Erythroblast (primary cell): ENCODE measurements at regions not wholly inside any gene's neighbourhood (a gene's known extent, or its start where the extent isn't known, plus 50 kb on each side); places are given as distances from the start of the nearest gene placed in this dataset.

Experiments
- DNase-seq, 2 experiments: peaks; one replicate each; lab custom pipeline; 2025; lab: John Stamatoyannopoulos, UW
- GATA1 ChIP-seq: IDR thresholded peaks from 2 replicates; pipeline ENCODE4 v1.6.1; 2011; ENCODE audit warnings: low read depth, mild to moderate bottlenecking, control low read depth, low read length, moderate library complexity
- POLR2A ChIP-seq: IDR thresholded peaks from 2 replicates; pipeline ENCODE4 v1.6.1; 2011; ENCODE audit warnings: mild to moderate bottlenecking, low read length

GRCh38 chr6:133017581-133017980 lies 203.2 kb downstream of the RPS12 start:
- TF ChIP-seq GATA1 (no peak), POLR2A (no peak)
- no peak for DNase-seq

DNA sequence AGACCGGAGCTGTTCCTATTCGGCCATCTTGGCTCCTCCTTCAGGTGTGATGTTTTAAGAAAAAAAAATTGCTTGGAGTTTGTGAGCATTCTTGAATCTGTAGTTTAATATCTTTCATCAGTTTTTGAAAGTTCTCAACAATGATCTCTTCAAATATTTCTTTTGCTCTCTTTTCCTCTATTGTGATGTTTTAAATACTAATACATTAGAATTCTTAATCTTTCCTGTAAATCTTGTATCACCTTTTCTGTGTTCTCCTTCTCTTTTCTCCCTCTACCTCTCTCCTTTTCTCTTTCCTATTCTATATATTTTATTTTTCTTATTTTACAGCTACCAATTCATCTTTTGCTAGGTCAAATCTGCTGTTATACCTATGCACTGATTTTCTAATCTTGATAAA lies 212.3 kb downstream of the RPS12 start:
- no peak for DNase-seq
- TF ChIP-seq POLR2A (no peak), GATA1 (no peak)

DNA sequence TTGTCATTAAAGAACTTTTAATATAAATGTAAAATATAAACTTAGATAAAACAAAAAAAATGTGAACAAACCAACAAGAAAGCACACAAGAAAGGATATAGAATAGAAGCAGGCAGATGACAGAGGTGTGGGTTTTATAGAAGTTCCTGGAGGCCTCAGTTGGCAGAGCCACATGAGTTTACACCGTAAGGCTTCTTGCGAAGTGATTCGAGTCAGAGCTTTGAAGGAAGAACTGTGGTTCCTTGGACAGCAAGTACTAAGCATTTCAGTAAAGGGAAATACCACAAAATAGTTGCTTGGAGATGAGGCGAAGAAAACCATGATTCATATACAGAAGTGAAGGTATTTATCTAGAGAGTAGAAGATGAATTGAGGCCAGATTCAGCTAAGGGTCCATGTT lies 207.9 kb upstream of the EYA4 start:
- DNase-seq = no peak

DNA sequence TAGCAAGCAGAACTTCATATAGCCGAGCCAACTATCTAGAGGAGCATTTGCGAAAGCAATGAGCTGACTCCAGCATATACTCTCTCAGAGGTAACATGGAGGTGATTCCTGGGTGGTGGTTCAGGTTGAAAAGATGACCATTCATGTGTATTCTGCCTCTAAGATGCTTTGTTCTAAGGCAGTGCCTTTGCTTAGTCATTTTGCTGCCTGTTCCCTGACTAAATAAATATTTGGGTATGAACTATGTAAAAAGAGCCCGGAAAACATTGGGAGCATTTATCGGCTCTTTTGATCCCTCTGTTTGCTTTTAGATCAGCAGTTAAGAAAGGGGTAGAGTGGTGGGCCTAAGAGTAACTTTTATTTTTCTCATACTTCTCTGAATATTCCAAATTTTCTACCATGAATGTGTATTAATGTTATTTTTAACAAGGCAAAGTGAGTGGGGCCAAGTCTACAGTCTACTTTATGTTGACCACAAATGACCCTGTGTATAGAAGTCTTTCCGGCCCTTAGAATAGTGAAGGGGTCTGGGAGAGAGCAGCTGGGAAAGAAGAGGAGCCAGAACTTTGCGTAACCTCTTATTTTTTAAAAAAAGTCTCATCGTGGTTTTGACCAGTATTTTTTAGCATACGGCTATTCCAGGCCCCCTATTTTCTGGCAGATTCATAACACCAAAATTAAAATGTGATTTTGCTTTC lies 206.5 kb upstream of the EYA4 start:
- no peak for DNase-seq
- TF ChIP-seq GATA1 (no peak), POLR2A (no peak)

More for the DNA sequence above, 207.9 kb upstream of the EYA4 start:
- TF ChIP-seq GATA1 = no peak
- TF ChIP-seq POLR2A = no peak

DNA sequence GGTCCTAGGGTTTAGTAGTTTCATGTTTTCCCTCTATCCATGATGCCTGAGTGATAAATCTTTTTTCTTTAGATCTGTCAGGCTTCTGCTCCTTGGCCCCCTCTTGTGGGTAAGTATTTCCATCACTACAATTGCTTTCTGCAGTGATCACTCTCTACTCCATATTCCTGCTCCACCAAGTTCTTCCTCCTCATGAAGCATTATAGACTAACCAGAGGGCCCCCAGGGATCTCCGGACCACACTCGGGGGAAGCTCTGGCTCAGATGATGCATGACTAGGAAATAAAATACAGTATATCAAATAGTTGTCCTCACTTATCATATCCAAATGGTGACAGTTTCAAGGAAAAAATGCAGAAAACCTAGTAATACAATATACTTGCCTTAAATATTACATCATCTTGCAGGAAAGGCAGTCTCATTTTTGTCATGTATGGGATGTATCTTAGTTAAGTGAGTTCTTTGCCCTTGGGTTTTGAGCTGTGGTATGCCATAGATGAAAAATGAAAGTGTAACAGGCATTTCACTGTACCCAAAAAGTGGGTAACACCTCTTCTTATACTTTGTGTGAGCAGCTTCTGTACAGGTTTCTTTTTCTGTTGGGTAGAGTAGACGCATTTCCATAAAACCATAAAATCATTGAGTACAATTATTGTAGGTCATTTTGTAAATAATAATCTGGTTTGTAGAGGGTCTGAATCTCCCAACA lies 200.9 kb upstream of the EYA4 start:
- TF ChIP-seq GATA1 = no peak
- TF ChIP-seq POLR2A = no peak
- peak; percentile 40 to 72 for DNase-seq

DNA sequence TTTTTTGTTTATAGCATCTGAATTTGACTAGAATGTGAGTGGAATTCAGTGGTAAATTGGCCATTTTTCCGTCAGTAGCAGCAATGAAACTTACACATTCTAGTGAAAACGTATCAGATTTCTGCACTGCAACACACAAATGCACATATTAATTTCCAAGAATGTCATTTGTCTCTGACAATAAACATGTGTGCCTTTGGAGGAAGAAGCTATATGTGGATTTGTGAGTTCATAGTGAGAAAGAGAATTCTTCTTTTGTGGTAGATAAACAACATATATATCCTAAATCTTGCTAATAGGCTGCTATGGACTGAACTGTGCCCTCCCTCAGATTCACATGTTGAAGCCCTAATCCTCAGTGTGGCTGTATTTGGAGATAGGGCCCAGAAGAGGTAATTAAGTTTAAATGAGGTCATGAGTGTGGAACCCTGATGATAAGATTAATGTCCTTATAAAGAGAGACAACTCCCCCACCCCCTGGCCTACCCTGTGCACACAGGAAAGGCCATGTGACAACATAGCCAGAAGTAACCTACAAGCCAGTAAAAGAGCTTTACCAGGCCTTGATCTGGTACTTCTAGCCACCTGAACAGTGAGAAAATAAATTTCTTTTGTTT lies 200.2 kb upstream of the EYA4 start:
- DNase-seq = peak; percentile 92 to 95
- no peak for TF ChIP-seq GATA1
- no peak for TF ChIP-seq POLR2A

DNA sequence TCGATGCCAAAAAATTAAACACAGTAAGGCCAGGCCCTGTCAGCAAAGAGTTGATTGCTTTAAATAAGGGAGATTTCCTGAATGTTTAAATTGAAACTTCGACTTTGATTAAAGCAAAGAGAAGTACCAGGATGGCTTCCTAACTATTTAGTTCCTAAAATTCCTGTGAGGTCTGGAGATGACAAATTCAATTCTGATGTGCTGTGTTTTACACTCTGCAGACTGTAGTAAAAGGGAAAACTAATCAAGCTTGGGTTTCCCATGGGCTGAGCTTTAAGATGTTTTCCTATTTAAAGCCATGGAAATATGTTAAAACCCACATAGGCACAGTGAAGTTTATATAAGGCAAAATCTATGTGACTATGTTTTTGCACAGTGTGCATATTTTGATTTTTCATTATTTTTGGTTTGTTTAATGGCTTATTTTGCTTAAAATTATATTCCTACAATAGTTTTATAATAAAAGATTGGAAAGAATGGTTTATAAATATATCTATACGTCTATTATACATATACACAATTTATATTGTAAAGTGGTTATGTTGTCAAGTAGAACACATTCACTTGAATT lies 198.5 kb upstream of the EYA4 start:
- no peak for DNase-seq
- TF ChIP-seq POLR2A = no peak
- no peak for TF ChIP-seq GATA1

- TF ChIP-seq GATA1 (no peak), POLR2A (no peak)
- DNase-seq = peak in 1 of 2 experiments; percentile 5
Measured at GRCh38 chr6:133046576-133046975, 194.6 kb upstream of the EYA4 start.

GRCh38 chr6:133047065-133047665 lies 194.0 kb upstream of the EYA4 start:
- TF ChIP-seq GATA1 = no peak
- TF ChIP-seq POLR2A = no peak
- no peak for DNase-seq

DNA sequence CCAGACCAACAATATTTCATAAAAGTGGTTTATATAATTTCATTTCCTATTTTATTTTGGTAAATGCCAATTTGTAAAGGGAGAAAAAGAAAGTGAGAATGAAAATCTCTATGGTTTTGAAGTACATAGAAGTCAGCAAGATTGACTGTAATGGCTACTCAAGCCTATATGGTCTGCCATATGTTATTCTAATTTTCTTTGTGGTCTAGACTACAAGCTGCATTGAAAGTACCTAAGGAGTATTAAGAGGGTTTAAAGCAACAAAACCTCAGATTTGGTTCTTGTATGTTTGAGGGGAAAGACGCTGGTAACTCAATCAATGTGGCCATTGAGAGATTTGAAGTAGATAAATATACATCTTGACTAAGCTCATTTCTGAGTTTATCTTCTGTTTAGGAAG lies 193.5 kb upstream of the EYA4 start:
- no peak for TF ChIP-seq GATA1
- no peak for TF ChIP-seq POLR2A
- DNase-seq = no peak

- TF ChIP-seq POLR2A = no peak
- no peak for TF ChIP-seq GATA1
- no peak for DNase-seq
Measured at GRCh38 chr6:133051240-133051639, 189.9 kb upstream of the EYA4 start.

- no peak for DNase-seq
- TF ChIP-seq POLR2A (no peak), GATA1 (no peak)
Measured at GRCh38 chr6:133052465-133052864, 188.7 kb upstream of the EYA4 start.

- DNase-seq = no peak
- TF ChIP-seq GATA1 (no peak), POLR2A (no peak)
Measured at GRCh38 chr6:133055441-133055966, 185.7 kb upstream of the EYA4 start.
